Left ventricle myocardium superior (tissue), 1 donor: ENCODE measurements at regions not wholly inside any gene's neighbourhood (a gene's known extent, or its start where the extent isn't known, plus 50 kb on each side); places are given as distances from the start of the nearest gene placed in this dataset. TPM values are rescaled to one million over a fixed set of nuclear protein-coding genes. Genes with fewer than 3 reads are reported as not detected.

Experiments used
- ATAC-seq: fragments of 200-7000 bp; cut with Tn5 transposase; one replicate; pipeline ENCODE4 v1.9.1; 2020; ENCODE audit warnings: mild to moderate bottlenecking, moderate library complexity
- DNase-seq: peaks from one replicate; pipeline ENCODE4 v3.0.0-alpha.2; 2020
- intact Hi-C: fragments of 100-400 bp; cut with micrococcal nuclease; formaldehyde crosslinking; loops from one replicate; pipeline ENCODE4 v1.11.0; 2022
- microRNA-seq: library from miRNA; unstranded; fragments of <30 nt; microRNA quantifications from one replicate; pipeline ENCODE4 v1.2.0, GENCODE V29; 2020; ENCODE audit warnings: borderline number of aligned reads
- donor health status: DM: no; HTN: yes; CAD: no; lungs with severe emphysema.

GRCh38 chr9:88927510-88927909 is 63.8 kb upstream of the S1PR3 start:
- ATAC-seq = peak; percentile 22
- intact Hi-C loops = no loop called here
- no peak for DNase-seq

DNA sequence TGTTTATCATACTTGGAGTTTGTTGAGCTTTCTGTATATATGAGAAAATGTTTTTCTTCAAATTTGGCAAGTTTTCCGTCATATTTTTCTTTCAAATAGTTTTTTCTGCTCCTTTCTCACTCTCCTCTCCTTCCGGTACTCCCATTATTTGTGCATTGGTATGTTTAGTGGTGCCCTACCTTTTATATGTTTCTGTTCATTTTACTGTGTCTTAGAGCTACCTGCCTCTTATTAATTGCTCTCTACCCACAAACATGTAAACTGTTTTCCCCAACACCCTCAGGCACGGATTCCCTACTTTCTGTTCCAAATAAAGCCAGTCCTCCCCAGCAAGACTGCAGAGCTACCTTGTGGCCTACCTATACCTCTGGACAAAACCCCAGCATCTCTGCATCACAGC is 60.6 kb upstream of the S1PR3 start:
- ATAC-seq (no peak), DNase-seq (no peak)
- intact Hi-C loops = no loop called here

- DNase-seq (no peak), ATAC-seq (no peak)
- intact Hi-C loops = no loop called here
Observed at GRCh38 chr9:88932766-88933165, 58.5 kb upstream of the S1PR3 start.

DNA sequence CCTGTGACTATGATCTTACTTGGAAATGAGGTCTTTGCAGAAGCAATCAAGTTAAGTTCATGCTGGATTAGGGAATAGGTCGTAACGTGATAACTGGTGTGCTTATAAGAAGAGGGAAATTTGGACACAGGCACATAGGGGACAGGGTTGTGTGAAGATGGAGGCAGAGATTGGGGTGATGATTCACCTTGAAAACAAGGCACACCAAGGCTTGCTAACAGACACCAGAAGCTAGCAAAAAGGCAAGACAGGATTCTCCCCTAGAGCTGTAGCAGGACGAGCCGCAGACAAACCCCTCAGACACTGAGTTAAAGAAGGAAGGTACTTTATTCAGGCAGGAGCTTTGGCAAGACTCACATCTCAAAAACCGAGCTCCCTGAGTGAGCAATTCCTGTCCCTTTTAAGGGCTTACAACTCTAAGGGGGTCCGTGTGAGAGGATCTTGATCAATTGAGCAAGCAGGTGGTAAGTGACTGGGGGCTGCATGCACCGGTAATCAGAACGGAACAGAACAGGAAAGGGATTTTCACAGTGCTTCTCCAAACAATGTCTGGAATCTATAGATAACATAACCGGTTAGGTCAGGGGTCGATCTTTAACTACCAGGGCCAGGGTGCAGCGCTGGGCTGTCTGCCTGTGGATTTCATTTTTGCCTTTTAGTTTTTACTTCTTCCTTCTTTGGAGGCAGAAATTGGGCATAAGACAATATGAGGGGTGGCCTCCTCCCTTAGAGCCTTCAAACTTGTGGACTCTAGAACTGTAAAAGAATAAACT is 57.5 kb upstream of the S1PR3 start:
- ATAC-seq (no peak), DNase-seq (no peak)
- intact Hi-C loops = no loop called here

GRCh38 chr9:88934876-88935535 is 56.3 kb upstream of the S1PR3 start:
- ATAC-seq (no peak), DNase-seq (no peak)
- intact Hi-C loops = no loop called here

GRCh38 chr9:88936132-88936531 is 55.1 kb upstream of the S1PR3 start:
- ATAC-seq (no peak), DNase-seq (no peak)
- intact Hi-C loops = no loop called here

GRCh38 chr9:88936668-88937067 is 54.6 kb upstream of the S1PR3 start:
- ATAC-seq = no peak
- intact Hi-C loops = no loop called here
- DNase-seq = no peak

DNA sequence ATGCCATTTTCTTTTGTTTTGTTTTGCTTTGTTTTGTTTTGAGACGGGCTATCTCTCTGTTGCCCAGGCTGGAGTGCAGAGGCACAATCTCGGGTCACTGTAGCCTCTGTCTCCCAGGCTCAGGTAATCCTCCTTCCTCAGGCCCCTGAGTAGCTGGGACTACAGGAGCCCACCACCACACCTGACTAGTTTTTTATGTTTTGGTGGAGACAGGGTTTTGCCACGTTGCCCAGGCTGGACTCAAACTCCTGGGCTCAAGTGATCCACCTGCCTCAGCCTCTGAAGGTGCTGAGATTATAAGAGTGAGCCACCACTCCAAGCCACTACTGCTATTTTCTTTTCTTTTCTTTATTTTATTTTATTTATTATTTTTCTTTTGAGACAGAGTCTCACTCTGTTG is 54.0 kb upstream of the S1PR3 start:
- DNase-seq = no peak
- intact Hi-C loops = no loop called here
- ATAC-seq = no peak

GRCh38 chr9:88938189-88938588 is 53.1 kb upstream of the S1PR3 start:
- DNase-seq (no peak), ATAC-seq (no peak)
- intact Hi-C loops = no loop called here

Small RNAs in the stretch of these regions (microRNA-seq; reads per million reads assigned to microRNA genes)
- gene MIR4289 = not detected
